ENCODE measurements at regions not wholly inside any gene's neighbourhood (a gene's known extent, or its start where the extent isn't known, plus 50 kb on each side); places are given as distances from the start of the nearest gene placed in this dataset.

GRCh38 chrX:9130031-9130430 is 96.1 kb upstream of the FAM9B start:
- TF ChIP-seq RCOR1 (IDR thresholded peaks at IDR 0.05; ENCODE audit: insufficient replicate concordance, low read length) (no peak), CTCF (conservative IDR thresholded peaks at IDR 0.05; ENCODE audit: low read depth, low read length) (no peak), POLR2A (IDR thresholded peaks at IDR 0.05; ENCODE audit: low read depth, low read length) (no peak), ELK1 (IDR thresholded peaks at IDR 0.05; ENCODE audit: borderline replicate concordance, low read depth, low read length) (no peak), RFX5 (IDR thresholded peaks at IDR 0.05; ENCODE audit: low read depth, low read length) (no peak), NFE2L2 (IDR thresholded peaks at IDR 0.05; ENCODE audit: low read depth, low read length) (no peak), RAD21 (IDR thresholded peaks at IDR 0.05; ENCODE audit: low read length) (no peak), CEBPB (IDR thresholded peaks at IDR 0.05; ENCODE audit: low read depth, low read length) (no peak)

Data from IMR-90 (cell line).